Activated effector memory CD4-positive, alpha-beta T cell treated with anti-CD3 and anti-CD28 coated beads, Interleukin-2, amount 50 U/mL, for 16 hours (primary cell): ENCODE measurements at regions not wholly inside any gene's neighbourhood (a gene's known extent, or its start where the extent isn't known, plus 50 kb on each side); places are given as distances from the start of the nearest gene placed in this dataset.

Experiments
- DNase-seq: peaks from one replicate; pipeline ENCODE4 v3.0.0-alpha.2; 2020

- DNase-seq: no peak
These were observed 182.6 kb downstream of the TGFB2 start for GRCh38 chr1:218527737-218528136.

DNA sequence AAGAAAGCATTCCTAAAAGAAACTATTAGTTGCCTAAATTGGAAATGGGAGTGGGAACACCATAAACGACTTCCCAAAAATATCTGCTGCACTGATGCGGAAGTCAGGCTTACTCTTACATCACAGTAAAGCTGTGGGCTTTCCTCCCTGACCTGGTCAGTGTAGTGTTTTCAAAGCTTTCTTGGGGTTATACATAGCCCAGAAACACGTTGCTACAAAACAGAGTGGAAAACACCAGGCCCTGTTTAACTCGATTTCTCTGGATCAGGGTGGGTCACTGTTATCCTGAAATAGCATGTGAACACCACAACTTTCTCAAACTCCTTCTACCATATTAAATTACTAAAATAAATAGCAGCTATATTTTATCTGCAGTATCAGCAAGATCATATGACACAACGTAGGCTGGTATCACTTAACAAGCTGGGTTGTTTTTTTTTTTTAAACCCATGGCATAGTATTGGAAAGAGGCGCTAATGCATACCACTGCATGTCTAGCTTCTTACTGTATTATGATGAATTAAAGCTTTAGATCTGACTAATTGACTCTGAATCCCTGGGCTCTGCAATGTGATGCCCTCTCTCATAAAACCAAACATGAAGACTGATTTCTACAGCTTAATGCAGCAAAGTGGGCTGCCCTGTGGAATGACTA lies 184.6 kb downstream of the TGFB2 start:
- no peak for DNase-seq

DNA sequence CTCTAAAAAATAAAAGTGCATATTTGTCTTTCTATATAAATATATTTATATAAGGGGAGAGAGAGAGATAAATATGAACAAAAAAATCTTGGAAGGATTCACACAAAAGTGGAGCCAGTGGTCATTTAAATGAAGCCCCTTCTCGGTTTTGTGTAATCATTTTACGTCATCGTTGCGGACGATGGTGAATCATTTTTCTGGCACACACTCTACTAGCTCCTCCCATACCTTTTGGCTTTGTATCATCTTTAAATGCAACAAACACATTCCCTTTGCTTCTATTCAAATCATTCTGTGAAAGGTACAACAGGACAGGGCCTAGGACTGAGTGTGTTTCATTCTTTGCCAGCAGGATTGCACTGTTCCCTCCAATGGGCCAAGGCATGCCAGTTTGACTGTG lies 186.8 kb downstream of the TGFB2 start:
- no peak for DNase-seq

- DNase-seq: no peak
These were observed 191.3 kb downstream of the TGFB2 start for GRCh38 chr1:218536296-218536986.

DNA sequence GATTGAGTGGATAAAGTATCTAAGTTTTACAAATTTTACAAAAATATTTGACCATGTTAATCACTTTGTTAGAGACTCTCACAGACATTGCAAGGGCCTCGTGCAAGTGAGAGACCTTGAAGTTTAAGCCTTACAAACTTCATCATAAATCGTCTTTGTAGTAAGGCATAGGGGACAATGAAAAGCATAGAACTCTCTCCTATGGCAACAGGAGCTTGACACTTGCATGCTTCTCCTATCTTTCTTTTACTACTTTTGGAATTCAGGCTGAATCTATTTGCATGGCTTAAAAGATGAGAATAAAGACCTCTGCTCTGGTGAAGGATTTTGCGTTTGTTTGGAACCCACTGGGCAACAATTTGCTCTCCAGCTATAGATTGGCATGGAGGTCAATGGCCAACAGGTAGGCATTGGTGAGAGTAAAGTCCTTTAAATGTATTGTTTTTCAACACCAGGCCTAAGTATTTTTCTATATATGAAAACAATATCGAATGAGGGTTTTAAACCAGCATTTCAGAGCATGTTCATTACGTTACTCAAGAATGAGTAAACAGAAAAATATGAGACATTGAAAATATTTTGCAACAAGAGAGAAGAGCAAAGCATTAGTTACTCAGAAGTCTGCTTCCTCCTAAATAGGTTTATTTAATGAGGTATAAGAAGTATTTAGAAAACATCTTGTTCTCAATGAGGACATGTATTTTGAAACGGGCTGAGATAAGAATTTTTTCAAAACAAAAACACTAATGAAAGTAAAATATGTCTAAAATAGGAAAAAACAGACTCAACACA lies 192.2 kb downstream of the TGFB2 start:
- no peak for DNase-seq

GRCh38 chr1:218538341-218538740 lies 193.2 kb downstream of the TGFB2 start:
- no peak for DNase-seq

- no peak for DNase-seq
These were observed 201.2 kb downstream of the TGFB2 start for GRCh38 chr1:218546314-218546713.

- DNase-seq: no peak
These were observed 203.0 kb downstream of the TGFB2 start for GRCh38 chr1:218547957-218548730.

GRCh38 chr1:218548764-218549163 lies 203.6 kb downstream of the TGFB2 start:
- no peak for DNase-seq

GRCh38 chr1:218553197-218553596 lies 208.1 kb downstream of the TGFB2 start:
- no peak for DNase-seq

DNA sequence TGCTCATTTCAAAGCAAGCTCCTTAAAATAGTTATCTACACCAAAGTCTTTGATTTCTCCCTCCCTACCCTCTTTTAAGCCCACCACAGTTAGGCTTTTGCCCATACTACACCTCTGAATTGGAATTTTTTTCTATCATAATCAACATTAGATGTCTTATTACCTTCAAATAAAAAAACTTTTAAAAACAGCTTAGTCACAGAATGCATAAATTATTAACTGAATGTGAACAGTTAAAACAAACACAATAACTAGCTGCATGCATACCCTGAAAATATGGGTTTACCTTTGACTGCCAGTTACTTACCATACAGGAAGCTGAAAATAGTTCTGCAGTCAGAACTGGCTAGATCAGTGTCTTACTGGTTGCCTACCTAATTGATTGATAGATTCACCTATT lies 210.9 kb downstream of the TGFB2 start:
- DNase-seq: no peak

GRCh38 chr1:218557731-218558130 lies 212.6 kb downstream of the TGFB2 start:
- no peak for DNase-seq

GRCh38 chr1:218558271-218558810 lies 213.2 kb downstream of the TGFB2 start:
- DNase-seq: no peak

GRCh38 chr1:218565377-218565776 lies 220.2 kb downstream of the TGFB2 start:
- no peak for DNase-seq

GRCh38 chr1:218568962-218569550 lies 223.9 kb downstream of the TGFB2 start:
- no peak for DNase-seq

- no peak for DNase-seq
These were observed 225.3 kb downstream of the TGFB2 start for GRCh38 chr1:218570456-218570855.

DNA sequence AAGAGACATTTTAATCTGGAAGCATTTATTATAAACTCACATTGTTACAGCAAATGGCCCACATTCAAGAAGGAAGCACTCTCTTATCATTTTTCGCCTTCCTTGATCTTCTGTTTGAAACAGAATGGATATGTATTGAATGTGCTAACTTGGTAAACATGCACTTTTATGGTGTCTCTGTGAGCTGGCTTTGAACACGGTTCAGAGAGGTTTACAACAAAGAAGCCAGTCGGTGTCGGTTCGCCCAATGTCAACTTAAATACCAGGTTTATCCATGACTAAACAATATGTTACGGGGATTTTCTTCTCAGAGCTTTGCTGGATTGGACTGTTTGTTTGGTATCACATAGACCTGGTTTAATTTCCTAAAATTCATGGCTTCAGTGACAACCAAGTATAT lies 226.4 kb downstream of the TGFB2 start:
- DNase-seq: no peak

- no peak for DNase-seq
These were observed 226.9 kb downstream of the TGFB2 start for GRCh38 chr1:218572050-218572449.

- DNase-seq: no peak
These were observed 228.8 kb downstream of the TGFB2 start for GRCh38 chr1:218573925-218574324.

- DNase-seq: no peak
These were observed 229.9 kb downstream of the TGFB2 start for GRCh38 chr1:218575079-218575478.

DNA sequence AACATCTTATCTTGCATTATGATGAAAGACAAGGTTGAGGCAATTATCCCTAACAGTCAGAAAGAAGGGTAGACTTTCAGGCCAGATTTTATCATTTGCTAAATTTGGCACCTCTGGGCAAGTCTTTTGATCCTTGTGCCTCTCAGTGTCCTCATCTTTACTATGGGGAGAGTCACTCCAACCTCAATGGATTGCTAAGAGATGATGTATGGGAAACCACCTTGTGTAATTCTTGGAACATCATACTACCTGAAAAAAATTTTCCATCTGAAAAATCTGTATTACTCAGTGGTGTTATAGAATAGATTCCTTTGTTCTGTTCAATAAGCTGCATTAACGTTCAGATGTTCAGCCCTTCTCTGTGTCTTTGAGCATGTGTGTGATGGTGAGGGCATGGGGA lies 230.7 kb downstream of the TGFB2 start:
- no peak for DNase-seq

GRCh38 chr1:218582646-218583045 lies 237.5 kb downstream of the TGFB2 start:
- DNase-seq: no peak
